DOHH2 (cell line): ENCODE measurements at regions not wholly inside any gene's neighbourhood (a gene's known extent, or its start where the extent isn't known, plus 50 kb on each side); places are given as distances from the start of the nearest gene placed in this dataset.

ENCODE experiments used
- EZH2phosphoT487 ChIP-seq: fragments of 200-600 bp; sonication (generic); IDR thresholded peaks from 2 replicates; pipeline ENCODE4 v1.6.1; 2017; ENCODE audit warnings: borderline replicate concordance, mild to moderate bottlenecking, antibody characterized with exemption, low read length, moderate library complexity, mixed read lengths
- TF ChIP-seq, protein P1 (sequence below): fragments of 200-600 bp; sonication (generic); IDR thresholded peaks from one replicate; pipeline ENCODE4 v1.5.1; 2014; ENCODE audit warnings: antibody characterized with exemption, mild to moderate bottlenecking, low read depth, low read length; ENCODE audit not compliant: poor library complexity, severe bottlenecking

DNA sequence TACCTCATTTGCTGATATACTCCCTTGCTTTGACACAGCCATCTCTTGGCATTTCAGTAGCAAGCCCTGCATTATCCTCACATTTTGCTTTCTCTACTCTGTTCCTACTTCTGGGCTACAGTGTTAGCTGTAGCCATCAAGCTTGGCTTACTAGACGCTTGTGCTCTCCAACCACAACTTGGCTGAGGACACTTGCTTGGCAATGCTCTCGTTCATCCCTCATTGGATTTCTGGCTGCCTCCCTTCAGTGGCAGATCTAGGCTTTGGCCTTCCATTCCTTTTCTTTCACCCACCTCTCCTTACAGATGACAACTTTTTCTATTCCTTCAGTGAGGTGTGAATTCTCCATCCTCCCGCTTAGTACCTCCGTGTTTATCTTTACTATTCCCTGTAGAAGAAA lies 428.7 kb upstream of the LRRC7 start:
- TF ChIP-seq, protein P1, sequence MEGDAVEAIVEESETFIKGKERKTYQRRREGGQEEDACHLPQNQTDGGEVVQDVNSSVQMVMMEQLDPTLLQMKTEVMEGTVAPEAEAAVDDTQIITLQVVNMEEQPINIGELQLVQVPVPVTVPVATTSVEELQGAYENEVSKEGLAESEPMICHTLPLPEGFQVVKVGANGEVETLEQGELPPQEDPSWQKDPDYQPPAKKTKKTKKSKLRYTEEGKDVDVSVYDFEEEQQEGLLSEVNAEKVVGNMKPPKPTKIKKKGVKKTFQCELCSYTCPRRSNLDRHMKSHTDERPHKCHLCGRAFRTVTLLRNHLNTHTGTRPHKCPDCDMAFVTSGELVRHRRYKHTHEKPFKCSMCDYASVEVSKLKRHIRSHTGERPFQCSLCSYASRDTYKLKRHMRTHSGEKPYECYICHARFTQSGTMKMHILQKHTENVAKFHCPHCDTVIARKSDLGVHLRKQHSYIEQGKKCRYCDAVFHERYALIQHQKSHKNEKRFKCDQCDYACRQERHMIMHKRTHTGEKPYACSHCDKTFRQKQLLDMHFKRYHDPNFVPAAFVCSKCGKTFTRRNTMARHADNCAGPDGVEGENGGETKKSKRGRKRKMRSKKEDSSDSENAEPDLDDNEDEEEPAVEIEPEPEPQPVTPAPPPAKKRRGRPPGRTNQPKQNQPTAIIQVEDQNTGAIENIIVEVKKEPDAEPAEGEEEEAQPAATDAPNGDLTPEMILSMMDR, result no peak
- TF ChIP-seq EZH2phosphoT487, result no peak
